ENCODE measurements at regions not wholly inside any gene's neighbourhood (a gene's known extent, or its start where the extent isn't known, plus 50 kb on each side); places are given as distances from the start of the nearest gene placed in this dataset.

DNA sequence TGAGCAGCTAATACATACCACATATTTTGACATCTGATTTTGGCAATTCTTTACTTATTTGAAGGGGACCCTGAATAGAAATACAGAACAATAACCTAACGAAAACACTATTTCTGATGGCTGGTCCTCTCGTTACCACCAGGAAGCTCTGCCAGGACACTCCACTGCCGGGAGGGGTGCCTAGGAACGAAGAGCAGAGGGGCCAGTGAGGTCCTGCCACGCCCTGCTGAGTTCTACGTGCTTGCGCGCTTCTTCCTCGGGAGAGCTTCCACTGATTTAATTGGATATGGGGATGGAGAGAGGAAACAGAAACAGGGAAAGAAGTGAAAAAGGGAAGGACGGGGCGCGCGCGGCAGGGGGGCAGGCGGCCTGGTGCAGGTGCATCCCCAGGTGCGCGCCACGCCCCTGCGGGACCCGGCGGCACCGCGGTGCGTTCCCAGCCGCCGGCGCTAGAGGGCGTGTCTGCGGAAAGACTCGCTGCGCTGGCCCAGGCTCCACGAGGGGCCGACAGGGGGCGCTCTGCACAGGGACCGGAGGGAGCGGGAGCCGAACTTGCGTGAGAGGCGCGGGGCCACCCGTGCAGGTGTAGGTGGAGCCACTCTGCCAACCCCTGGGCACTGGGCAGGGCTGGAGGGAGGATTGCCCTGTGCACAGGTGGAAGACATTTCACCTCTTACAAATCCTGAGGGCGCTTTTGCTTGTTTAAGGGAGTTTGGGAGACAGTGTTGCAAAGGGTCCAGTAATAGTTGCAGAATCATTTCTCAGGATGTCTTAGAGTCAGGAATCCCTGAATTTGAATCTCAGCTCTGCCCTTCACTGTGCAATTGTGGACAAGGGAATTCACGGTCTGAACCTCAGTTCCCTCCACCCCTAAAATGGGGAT lies 986.3 kb upstream of the TMEM132C start:
- DNase-seq (ENCODE audit: low read depth): no peak
- TF ChIP-seq, protein P1, sequence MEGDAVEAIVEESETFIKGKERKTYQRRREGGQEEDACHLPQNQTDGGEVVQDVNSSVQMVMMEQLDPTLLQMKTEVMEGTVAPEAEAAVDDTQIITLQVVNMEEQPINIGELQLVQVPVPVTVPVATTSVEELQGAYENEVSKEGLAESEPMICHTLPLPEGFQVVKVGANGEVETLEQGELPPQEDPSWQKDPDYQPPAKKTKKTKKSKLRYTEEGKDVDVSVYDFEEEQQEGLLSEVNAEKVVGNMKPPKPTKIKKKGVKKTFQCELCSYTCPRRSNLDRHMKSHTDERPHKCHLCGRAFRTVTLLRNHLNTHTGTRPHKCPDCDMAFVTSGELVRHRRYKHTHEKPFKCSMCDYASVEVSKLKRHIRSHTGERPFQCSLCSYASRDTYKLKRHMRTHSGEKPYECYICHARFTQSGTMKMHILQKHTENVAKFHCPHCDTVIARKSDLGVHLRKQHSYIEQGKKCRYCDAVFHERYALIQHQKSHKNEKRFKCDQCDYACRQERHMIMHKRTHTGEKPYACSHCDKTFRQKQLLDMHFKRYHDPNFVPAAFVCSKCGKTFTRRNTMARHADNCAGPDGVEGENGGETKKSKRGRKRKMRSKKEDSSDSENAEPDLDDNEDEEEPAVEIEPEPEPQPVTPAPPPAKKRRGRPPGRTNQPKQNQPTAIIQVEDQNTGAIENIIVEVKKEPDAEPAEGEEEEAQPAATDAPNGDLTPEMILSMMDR (IDR thresholded peaks at IDR 0.05; ENCODE audit: control insufficient read depth, insufficient read depth, low read depth, low read length, missing control alignments): peak; percentile 60
- H3K4me3 ChIP-seq (ENCODE audit: control insufficient read depth, low read depth, low read length): no peak overlapping the region

DNA sequence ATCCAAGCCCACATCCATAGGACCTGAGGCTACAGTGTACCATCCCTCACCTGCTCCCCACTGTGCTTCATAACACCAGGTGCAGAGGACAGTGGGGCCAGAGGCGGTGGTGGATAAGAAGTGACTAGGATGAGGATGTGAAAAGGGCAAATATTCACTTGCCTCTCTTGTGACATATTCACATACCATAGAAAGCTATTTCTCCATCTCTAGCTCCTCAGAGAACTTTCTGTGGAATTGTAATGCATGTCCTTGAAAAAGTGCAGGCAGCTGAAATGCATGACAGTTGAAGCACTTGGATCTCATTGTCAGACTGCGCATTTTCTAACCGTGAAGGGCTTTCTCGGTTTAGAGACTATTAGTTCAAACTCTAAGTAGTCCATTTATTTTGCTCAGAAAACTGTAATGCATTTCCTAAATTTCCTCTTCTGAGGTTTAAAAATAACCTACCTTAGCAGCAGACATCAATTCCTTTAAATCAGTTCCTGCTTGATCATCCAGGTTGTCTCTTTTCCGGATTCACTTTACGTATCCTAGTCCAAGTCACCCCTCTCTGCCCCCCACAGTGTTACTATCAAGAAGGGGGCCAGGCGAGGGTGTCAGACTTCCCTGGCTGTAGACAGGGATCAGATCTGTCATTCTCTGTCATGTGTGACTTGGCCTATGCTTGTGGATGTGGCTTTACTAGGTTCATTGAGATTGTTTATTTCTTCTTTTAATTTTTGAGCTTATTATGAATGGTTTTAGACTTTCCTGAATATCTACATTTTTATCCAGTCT lies 984.0 kb upstream of the TMEM132C start:
- no peak overlapping the region for H3K4me3 ChIP-seq (ENCODE audit: control insufficient read depth, low read depth, low read length)
- TF ChIP-seq, protein P1 (IDR thresholded peaks at IDR 0.05; ENCODE audit: control insufficient read depth, insufficient read depth, low read depth, low read length, missing control alignments): no peak
- no peak for DNase-seq (ENCODE audit: low read depth)

DNA sequence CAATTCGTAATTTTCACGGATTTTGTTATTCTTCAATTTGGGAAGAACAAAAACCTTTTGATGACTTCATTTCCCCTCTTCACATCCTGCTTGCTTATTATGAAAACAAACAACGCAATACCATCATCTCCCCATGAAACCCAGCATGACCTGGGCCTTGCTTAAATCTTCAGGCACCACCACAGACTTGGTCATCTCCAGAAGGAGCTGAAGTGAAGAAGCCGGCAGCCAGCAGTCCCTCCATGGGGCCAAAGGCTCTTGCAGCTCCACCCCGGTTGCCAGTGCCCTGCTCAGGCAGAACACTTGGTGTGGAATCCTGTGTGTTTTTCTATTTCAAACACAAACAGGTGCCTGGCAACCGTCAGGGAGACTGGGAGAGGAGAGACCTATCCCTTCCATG lies 982.9 kb upstream of the TMEM132C start:
- TF ChIP-seq, protein P1 (IDR thresholded peaks at IDR 0.05; ENCODE audit: control insufficient read depth, insufficient read depth, low read depth, low read length, missing control alignments): no peak
- no peak for DNase-seq (ENCODE audit: low read depth)
- H3K4me3 ChIP-seq (ENCODE audit: control insufficient read depth, low read depth, low read length): no peak overlapping the region

DNA sequence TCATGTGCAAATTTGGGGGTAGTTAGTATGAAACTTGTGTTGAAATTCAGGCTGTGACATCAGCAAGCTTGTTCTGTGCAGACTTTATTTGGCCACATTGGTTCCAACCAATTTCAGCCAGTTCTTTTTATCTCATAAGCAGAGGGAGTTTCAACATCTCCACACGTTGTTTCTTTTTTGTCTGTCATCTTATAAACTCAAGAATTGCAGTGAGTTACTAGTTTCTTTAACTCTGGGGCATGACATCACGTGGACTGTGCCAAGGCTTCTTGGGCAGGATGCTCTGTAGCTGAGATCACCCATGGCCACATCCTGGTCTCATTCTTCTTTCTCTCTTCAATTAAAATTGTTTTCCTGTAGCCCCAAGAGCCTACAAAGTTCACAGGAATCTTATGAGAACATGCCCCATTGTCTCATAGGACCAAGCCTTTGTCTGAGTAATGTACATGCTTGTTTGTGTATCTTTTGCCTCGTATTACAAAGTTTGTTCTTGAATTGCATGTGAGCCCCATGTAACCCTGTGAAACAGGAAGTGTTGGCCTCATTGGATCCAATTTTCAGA lies 982.0 kb upstream of the TMEM132C start:
- TF ChIP-seq, protein P1 (IDR thresholded peaks at IDR 0.05; ENCODE audit: control insufficient read depth, insufficient read depth, low read depth, low read length, missing control alignments): no peak
- peak; percentile 99 for DNase-seq (ENCODE audit: low read depth)
- no peak overlapping the region for H3K4me3 ChIP-seq (ENCODE audit: control insufficient read depth, low read depth, low read length)

DNA sequence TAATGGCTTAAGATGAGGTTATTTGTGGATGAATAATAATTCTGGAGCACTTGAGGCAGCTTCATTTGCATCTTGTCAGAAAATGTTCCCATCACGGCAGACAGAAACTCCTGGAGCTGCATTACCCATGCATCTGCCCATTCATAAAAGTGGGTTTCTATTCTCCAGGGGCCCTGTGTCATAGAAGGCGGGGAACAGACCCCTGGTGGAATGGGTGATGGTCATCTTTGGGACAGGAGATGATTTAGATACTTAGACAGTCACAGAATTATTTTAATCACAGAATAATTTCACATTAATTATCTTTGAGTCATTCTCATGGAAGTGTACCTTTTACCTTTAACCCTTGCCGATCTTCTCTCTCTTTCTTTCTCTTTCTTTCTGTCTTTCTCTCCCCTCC lies 980.7 kb upstream of the TMEM132C start:
- DNase-seq (ENCODE audit: low read depth): no peak
- H3K4me3 ChIP-seq (ENCODE audit: control insufficient read depth, low read depth, low read length): no peak overlapping the region
- TF ChIP-seq, protein P1 (IDR thresholded peaks at IDR 0.05; ENCODE audit: control insufficient read depth, insufficient read depth, low read depth, low read length, missing control alignments): no peak

DNA sequence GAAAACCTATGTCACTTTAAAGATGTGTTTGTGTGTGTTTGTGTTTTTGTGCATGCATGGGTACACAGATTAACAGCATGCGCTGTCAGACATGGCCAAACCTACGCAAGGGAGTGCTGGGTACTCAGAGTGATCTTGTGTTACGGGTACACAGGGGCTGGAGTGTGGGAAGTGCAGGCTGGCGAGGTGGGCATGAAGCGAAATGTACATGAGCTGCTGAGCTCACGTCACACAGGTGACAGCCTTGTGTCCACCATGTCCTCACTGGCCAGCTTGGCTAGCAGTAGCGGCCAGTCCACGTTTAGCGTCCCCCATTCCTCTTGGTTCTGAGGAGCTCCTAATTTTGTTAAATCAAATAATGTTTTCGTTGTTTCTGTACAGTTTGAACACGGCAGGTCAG lies 979.7 kb upstream of the TMEM132C start:
- no peak for DNase-seq (ENCODE audit: low read depth)
- TF ChIP-seq, protein P1 (IDR thresholded peaks at IDR 0.05; ENCODE audit: control insufficient read depth, insufficient read depth, low read depth, low read length, missing control alignments): no peak
- no peak overlapping the region for H3K4me3 ChIP-seq (ENCODE audit: control insufficient read depth, low read depth, low read length)
